Testis (tissue), 2 donors: ENCODE measurements at regions not wholly inside any gene's neighbourhood (a gene's known extent, or its start where the extent isn't known, plus 50 kb on each side); places are given as distances from the start of the nearest gene placed in this dataset.

Source experiments
- CTCF ChIP-seq, 3 experiments: fragments of 450-650 bp in 2 of 3; fragments of 200-600 bp in 1 of 3; sonication (generic) in 1 of 3; IDR thresholded peaks; one replicate each; pipeline ENCODE4 v1.5.1; 2016 to 2019; ENCODE audit warnings: antibody characterized with exemption in 3 of 3, mild to moderate bottlenecking in 2 of 3, moderate library complexity in 1 of 3
- POLR2A ChIP-seq: fragments of 450-650 bp; IDR thresholded peaks from one replicate; pipeline ENCODE4 v1.6.1; 2017; ENCODE audit warnings: antibody characterized with exemption, mild to moderate bottlenecking, moderate library complexity

- TF ChIP-seq CTCF (IDR thresholded peaks at IDR 0.05) (no peak), POLR2A (no peak)
These were observed 115.7 kb upstream of the FHL2 start for GRCh38 chr2:105514576-105514975.
